K562 (cell line): ENCODE measurements at regions not wholly inside any gene's neighbourhood (a gene's known extent, or its start where the extent isn't known, plus 50 kb on each side); places are given as distances from the start of the nearest gene placed in this dataset.

Experiments
- ARID2 ChIP-seq: fragments of 450-650 bp; IDR thresholded peaks from 2 replicates; pipeline ENCODE4 v1.6.1; 2017; ENCODE audit warnings: antibody characterized with exemption, mild to moderate bottlenecking
- CEBPB ChIP-seq: fragments of 450-650 bp; IDR thresholded peaks from 2 replicates; pipeline ENCODE4 v1.6.1; 2016; ENCODE audit warnings: missing genetic modification characterization, missing compliant biosample characterization
- MBD2 ChIP-seq: sonication (generic); IDR thresholded peaks from 2 replicates; pipeline ENCODE4 v1.6.1; 2016; ENCODE audit warnings: low read depth, borderline replicate concordance
- MYC ChIP-seq, 2 experiments: fragments of 250-450 bp in 1 of 2; sonication (Bioruptor Pico) in 1 of 2; IDR thresholded peaks; 2 replicates each; pipeline versions ENCODE4 v1.5.1 to v1.6.1; 2012 to 2021; ENCODE audit warnings: low read depth in 2 of 2, borderline replicate concordance in 1 of 2, improper control_type of control experiment in 1 of 2, low read length in 1 of 2, mild to moderate bottlenecking in 1 of 2, moderate library complexity in 1 of 2
- STAG1 ChIP-seq: sonication (generic); formaldehyde crosslinking; IDR thresholded peaks from 2 replicates; pipeline ENCODE4 v1.5.0; 2020; ENCODE audit warnings: missing genetic modification reagents, borderline replicate concordance
- TEAD4 ChIP-seq, 2 experiments: sonication (generic) in 1 of 2; formaldehyde crosslinking in 1 of 2; IDR thresholded peaks; 2 replicates each; pipeline versions ENCODE4 v1.6.1 to v1.8.0; 2012 to 2022; ENCODE audit warnings: borderline replicate concordance in 1 of 2, inconsistent platforms in 1 of 2, low read length in 1 of 2, mild to moderate bottlenecking in 1 of 2, missing genetic modification reagents in 1 of 2
- ZNF347 ChIP-seq: fragments of 450-650 bp; formaldehyde crosslinking; IDR thresholded peaks from 2 replicates; pipeline ENCODE4 v1.4.0; 2020; ENCODE audit warnings: low read depth, mild to moderate bottlenecking, moderate library complexity
- TF ChIP-seq, protein P1 (sequence below): fragments of 200-600 bp; sonication (generic); IDR thresholded peaks from one replicate; pipeline ENCODE4 v1.6.1; 2012; ENCODE audit warnings: mild to moderate bottlenecking, low read depth, low read length, inconsistent platforms
- TF ChIP-seq, protein P2 (sequence below): fragments of 250-450 bp; sonication (Bioruptor Pico); IDR thresholded peaks from 2 replicates; pipeline ENCODE4 v1.5.0; 2020; ENCODE audit warnings: mild to moderate bottlenecking, borderline replicate concordance
- TF ChIP-seq, protein P3 (sequence below): fragments of 250-450 bp; sonication (Bioruptor Pico); IDR thresholded peaks from 2 replicates; pipeline ENCODE4 v1.6.1; 2021; ENCODE audit warnings: mild to moderate bottlenecking
- TF ChIP-seq, protein P4 (sequence below): fragments of 450-650 bp; IDR thresholded peaks from 2 replicates; pipeline ENCODE4 v1.6.1; 2016; ENCODE audit warnings: borderline replicate concordance

DNA sequence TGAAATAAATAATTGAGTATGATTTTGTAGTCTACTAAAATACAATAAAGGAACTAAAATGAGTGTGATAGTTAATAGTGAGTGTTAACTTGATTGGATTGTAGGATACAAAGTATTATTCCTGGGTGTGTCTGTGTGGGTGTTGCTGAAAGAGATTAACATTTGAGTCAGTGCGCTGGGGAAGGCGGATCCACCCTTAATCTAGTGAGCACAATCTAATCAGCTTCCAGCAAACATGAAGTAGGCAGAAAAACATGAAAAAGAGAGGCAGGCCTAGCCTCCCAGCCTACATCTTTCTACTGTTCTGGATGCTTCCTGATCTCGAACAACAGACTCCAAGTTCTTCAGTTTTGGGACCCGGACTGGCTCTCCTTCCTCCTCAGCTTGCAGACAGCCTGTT lies 1716.6 kb downstream of the MRPL39 start (continued):
- TF ChIP-seq ARID2 = no peak
- no peak for TF ChIP-seq MBD2
- TF ChIP-seq TEAD4 (IDR thresholded peaks at IDR 0.05; ENCODE audit: low read length) = peak; percentile 74
- TF ChIP-seq TEAD4 (CRISPR knock-in tag; IDR thresholded peaks at IDR 0.05; ENCODE audit: borderline replicate concordance) = no peak
- no peak for TF ChIP-seq ZNF347 (CRISPR knock-in tag)
- TF ChIP-seq CEBPB (tag) = no peak
- TF ChIP-seq, protein P1, sequence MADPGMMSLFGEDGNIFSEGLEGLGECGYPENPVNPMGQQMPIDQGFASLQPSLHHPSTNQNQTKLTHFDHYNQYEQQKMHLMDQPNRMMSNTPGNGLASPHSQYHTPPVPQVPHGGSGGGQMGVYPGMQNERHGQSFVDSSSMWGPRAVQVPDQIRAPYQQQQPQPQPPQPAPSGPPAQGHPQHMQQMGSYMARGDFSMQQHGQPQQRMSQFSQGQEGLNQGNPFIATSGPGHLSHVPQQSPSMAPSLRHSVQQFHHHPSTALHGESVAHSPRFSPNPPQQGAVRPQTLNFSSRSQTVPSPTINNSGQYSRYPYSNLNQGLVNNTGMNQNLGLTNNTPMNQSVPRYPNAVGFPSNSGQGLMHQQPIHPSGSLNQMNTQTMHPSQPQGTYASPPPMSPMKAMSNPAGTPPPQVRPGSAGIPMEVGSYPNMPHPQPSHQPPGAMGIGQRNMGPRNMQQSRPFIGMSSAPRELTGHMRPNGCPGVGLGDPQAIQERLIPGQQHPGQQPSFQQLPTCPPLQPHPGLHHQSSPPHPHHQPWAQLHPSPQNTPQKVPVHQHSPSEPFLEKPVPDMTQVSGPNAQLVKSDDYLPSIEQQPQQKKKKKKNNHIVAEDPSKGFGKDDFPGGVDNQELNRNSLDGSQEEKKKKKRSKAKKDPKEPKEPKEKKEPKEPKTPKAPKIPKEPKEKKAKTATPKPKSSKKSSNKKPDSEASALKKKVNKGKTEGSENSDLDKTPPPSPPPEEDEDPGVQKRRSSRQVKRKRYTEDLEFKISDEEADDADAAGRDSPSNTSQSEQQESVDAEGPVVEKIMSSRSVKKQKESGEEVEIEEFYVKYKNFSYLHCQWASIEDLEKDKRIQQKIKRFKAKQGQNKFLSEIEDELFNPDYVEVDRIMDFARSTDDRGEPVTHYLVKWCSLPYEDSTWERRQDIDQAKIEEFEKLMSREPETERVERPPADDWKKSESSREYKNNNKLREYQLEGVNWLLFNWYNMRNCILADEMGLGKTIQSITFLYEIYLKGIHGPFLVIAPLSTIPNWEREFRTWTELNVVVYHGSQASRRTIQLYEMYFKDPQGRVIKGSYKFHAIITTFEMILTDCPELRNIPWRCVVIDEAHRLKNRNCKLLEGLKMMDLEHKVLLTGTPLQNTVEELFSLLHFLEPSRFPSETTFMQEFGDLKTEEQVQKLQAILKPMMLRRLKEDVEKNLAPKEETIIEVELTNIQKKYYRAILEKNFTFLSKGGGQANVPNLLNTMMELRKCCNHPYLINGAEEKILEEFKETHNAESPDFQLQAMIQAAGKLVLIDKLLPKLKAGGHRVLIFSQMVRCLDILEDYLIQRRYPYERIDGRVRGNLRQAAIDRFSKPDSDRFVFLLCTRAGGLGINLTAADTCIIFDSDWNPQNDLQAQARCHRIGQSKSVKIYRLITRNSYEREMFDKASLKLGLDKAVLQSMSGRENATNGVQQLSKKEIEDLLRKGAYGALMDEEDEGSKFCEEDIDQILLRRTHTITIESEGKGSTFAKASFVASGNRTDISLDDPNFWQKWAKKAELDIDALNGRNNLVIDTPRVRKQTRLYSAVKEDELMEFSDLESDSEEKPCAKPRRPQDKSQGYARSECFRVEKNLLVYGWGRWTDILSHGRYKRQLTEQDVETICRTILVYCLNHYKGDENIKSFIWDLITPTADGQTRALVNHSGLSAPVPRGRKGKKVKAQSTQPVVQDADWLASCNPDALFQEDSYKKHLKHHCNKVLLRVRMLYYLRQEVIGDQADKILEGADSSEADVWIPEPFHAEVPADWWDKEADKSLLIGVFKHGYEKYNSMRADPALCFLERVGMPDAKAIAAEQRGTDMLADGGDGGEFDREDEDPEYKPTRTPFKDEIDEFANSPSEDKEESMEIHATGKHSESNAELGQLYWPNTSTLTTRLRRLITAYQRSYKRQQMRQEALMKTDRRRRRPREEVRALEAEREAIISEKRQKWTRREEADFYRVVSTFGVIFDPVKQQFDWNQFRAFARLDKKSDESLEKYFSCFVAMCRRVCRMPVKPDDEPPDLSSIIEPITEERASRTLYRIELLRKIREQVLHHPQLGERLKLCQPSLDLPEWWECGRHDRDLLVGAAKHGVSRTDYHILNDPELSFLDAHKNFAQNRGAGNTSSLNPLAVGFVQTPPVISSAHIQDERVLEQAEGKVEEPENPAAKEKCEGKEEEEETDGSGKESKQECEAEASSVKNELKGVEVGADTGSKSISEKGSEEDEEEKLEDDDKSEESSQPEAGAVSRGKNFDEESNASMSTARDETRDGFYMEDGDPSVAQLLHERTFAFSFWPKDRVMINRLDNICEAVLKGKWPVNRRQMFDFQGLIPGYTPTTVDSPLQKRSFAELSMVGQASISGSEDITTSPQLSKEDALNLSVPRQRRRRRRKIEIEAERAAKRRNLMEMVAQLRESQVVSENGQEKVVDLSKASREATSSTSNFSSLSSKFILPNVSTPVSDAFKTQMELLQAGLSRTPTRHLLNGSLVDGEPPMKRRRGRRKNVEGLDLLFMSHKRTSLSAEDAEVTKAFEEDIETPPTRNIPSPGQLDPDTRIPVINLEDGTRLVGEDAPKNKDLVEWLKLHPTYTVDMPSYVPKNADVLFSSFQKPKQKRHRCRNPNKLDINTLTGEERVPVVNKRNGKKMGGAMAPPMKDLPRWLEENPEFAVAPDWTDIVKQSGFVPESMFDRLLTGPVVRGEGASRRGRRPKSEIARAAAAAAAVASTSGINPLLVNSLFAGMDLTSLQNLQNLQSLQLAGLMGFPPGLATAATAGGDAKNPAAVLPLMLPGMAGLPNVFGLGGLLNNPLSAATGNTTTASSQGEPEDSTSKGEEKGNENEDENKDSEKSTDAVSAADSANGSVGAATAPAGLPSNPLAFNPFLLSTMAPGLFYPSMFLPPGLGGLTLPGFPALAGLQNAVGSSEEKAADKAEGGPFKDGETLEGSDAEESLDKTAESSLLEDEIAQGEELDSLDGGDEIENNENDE = no peak
- TF ChIP-seq STAG1 (CRISPR knock-in tag) = no peak
- TF ChIP-seq, protein P2, sequence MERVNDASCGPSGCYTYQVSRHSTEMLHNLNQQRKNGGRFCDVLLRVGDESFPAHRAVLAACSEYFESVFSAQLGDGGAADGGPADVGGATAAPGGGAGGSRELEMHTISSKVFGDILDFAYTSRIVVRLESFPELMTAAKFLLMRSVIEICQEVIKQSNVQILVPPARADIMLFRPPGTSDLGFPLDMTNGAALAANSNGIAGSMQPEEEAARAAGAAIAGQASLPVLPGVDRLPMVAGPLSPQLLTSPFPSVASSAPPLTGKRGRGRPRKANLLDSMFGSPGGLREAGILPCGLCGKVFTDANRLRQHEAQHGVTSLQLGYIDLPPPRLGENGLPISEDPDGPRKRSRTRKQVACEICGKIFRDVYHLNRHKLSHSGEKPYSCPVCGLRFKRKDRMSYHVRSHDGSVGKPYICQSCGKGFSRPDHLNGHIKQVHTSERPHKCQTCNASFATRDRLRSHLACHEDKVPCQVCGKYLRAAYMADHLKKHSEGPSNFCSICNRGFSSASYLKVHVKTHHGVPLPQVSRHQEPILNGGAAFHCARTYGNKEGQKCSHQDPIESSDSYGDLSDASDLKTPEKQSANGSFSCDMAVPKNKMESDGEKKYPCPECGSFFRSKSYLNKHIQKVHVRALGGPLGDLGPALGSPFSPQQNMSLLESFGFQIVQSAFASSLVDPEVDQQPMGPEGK = no peak
- TF ChIP-seq, protein P3, sequence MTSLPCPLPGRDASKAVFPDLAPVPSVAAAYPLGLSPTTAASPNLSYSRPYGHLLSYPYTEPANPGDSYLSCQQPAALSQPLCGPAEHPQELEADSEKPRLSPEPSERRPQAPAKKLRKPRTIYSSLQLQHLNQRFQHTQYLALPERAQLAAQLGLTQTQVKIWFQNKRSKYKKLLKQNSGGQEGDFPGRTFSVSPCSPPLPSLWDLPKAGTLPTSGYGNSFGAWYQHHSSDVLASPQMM (CRISPR knock-in tag) = no peak
- TF ChIP-seq MYC (IDR thresholded peaks at IDR 0.05; ENCODE audit: low read depth, low read length) = no peak
- no peak for TF ChIP-seq MYC (CRISPR knock-in tag; IDR thresholded peaks at IDR 0.05; ENCODE audit: borderline replicate concordance, low read depth)
- TF ChIP-seq, protein P4, sequence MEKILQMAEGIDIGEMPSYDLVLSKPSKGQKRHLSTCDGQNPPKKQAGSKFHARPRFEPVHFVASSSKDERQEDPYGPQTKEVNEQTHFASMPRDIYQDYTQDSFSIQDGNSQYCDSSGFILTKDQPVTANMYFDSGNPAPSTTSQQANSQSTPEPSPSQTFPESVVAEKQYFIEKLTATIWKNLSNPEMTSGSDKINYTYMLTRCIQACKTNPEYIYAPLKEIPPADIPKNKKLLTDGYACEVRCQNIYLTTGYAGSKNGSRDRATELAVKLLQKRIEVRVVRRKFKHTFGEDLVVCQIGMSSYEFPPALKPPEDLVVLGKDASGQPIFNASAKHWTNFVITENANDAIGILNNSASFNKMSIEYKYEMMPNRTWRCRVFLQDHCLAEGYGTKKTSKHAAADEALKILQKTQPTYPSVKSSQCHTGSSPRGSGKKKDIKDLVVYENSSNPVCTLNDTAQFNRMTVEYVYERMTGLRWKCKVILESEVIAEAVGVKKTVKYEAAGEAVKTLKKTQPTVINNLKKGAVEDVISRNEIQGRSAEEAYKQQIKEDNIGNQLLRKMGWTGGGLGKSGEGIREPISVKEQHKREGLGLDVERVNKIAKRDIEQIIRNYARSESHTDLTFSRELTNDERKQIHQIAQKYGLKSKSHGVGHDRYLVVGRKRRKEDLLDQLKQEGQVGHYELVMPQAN = no peak
